Fibroblast of peridontal ligament (primary cell): ENCODE measurements at regions not wholly inside any gene's neighbourhood (a gene's known extent, or its start where the extent isn't known, plus 50 kb on each side); places are given as distances from the start of the nearest gene placed in this dataset.
A peak's percentile ranks its signal among the peaks of the same experiment; 100 is the strongest.

Experiments
- DNase-seq: peaks from one replicate; pipeline ENCODE4 v3.0.0-alpha.2; 2010; ENCODE audit errors: extremely low read depth

DNA sequence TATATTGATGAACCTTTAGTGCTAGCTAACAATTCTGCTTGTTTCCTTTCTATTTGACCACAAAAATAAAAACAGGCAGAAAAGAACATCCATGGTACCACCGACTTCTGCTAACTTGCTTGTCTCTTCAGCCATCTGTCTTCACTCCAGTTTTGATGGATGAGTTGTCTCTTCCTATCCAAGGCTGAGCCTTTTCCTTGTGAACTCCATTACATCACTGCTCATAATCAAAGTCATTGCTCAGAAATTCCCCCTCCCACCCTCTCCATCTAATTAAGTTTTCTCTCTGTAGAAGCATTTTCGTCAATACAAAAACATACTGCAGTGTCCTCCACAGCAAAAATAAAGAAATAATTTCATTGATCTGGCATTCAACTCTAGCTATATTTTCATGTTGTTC, 184.4 kb downstream of the SPCS3 start:
- no peak for DNase-seq

GRCh38 chr4:176507845-176508533, 188.2 kb downstream of the SPCS3 start:
- DNase-seq = no peak

- DNase-seq = no peak
Measured at GRCh38 chr4:176508780-176509331, 189.1 kb downstream of the SPCS3 start.

DNA sequence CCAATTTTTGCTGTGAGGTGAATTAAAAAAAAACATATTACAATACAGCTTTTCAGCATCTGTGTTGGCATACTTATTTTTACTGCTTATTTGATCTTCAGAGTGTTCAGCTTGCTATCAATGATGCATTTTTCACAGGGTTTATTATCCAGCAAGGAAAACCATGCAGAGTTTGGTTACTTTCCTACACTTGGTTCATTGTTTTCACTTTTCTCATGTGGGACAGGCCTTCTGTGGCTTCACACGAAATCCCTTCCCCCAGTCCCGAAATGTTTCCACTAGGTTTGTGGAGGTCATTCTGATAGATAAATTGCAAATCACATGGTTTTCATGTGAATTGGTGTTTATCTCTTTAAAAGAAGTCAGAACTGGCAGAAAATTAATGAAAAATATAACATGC, 205.8 kb downstream of the SPCS3 start:
- no peak for DNase-seq

- DNase-seq = no peak
Measured at GRCh38 chr4:176526704-176527103, 206.9 kb downstream of the SPCS3 start.

GRCh38 chr4:176529574-176529973, 209.8 kb downstream of the SPCS3 start:
- no peak for DNase-seq

DNA sequence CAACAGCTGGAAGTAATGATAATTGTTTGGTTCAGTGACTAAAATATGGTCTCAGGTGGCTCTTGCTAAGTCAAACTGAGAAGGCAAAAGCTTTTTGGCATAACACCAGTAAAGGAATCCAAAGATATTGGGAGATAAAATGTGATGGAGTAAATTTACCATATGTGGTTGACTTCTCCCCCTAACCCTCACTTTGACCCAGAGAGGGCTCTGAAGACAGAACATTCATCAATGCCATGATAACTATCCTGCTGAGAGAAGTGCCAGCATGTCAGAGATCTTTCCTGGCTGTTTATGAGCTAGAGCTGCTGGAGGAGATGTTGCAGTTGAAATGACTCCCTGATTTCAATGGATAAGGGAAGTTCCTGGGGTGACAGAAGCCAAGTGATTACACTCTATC, 213.4 kb downstream of the SPCS3 start:
- DNase-seq = peak; percentile 38

DNA sequence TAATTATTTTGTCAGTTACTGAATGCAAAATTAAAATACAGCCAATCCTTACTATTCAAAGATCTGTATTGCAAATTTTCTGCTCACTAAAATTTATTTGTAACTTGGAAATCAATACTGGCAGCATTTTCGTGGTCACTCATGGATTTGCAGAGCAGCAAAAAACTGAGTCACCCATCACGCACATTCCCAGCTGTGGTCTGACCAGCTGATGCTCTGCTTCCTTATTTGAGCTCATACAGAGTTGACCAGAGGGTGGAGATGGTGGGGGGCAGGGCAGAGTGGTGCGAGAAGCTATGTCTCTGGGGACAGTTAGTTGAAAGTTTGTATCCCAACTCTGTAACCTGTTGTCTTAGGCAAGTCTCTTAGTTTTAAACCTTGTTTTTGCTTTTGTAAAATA, 214.8 kb downstream of the SPCS3 start:
- DNase-seq = peak; percentile 97

DNA sequence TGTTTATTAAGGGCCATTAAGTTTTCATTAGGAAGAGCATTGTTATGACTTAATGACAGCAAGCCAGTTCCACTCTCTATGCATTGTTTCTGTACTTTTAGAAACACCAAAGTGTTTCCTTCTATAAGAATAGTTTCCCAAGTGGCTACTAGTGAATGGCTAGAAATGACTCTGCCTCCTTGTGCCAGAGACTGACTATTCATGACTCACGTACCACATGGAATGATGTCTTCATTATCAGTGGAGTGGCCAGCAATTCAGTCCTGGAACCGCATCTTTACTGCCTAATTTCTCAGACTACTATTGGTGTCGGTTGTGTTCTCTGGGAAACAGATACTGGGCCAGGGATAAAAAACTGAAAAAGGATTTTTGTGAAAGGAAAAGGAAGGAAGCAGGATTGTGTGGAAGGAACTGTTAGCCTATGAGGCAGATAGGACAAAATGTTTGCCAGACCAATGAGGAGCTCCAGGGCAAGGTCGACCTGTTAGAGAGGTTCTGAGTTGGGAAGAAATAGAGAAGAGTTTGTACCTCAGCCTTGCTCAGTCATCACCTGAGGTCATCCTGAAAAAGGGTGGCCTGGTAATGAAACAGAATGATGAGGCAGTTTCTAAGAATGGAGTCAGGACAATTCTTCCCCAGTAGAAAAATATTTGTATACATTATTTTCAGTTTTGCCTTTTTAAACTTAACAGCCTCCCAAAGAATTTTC, 218.6 kb downstream of the SPCS3 start:
- peak; percentile 96 for DNase-seq

GRCh38 chr4:176539091-176539784, 219.5 kb downstream of the SPCS3 start:
- DNase-seq = peak; percentile 45

DNA sequence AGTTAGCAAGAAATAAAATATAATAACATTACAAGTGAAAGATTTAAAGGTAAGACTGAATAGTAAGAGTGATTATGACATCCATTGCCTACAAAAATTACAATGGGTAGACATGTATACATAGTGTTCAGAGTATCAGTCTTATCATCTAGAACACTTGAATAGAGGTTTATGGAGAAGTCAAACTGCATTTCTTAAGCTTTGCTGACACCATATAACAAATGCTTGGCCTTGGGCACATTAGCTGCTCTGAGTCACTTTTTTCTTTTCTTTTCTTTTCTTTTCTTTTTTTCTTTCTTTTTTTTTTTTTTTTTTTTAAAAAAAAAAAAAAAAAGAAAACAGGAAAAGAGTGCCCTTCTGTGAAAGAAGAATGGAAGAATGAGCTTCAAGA, 220.0 kb downstream of the SPCS3 start:
- no peak for DNase-seq

- DNase-seq = no peak
Measured at GRCh38 chr4:176540814-176541213, 221.0 kb downstream of the SPCS3 start.

DNA sequence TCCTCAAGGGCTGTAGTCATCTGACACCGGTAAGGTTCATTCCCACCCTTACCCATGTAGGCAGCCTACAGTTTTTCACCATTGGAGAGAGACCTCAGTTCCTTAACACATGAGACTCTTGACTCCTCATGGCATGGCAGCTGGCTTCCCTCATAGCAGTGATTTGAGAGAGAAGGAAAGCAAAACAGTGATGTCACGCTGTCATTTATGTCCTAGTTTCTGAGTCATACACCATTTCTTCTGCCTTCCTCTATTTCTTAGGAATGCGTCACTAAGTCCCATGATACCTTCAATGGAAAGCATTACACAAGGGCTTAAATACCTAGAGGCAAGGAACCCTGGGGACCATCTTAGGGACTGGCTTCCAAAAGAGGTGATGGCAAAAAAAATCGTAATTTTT, 226.1 kb downstream of the SPCS3 start:
- DNase-seq = no peak

DNA sequence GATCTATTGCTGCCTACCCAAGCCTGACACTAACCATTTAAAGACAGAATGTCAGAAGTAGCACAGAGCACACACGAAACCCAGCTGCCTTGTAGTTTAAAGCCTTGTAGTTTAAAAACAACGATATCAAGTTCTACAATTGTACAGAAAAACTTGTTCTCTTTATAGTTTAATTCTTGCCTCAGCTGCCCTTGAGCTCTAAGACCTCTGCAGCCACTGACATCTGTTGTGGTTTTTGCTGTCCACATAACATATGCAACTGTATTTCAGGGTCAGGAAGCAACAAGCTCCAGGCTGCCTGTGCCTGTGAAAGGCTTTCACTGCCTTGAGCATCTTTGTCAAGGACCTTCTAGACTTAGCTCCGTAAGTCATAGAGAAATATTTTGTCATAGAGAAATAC, 227.2 kb downstream of the SPCS3 start:
- DNase-seq = peak; percentile 92

- DNase-seq = peak; percentile 84
Measured at GRCh38 chr4:176548571-176548970, 228.8 kb downstream of the SPCS3 start.

DNA sequence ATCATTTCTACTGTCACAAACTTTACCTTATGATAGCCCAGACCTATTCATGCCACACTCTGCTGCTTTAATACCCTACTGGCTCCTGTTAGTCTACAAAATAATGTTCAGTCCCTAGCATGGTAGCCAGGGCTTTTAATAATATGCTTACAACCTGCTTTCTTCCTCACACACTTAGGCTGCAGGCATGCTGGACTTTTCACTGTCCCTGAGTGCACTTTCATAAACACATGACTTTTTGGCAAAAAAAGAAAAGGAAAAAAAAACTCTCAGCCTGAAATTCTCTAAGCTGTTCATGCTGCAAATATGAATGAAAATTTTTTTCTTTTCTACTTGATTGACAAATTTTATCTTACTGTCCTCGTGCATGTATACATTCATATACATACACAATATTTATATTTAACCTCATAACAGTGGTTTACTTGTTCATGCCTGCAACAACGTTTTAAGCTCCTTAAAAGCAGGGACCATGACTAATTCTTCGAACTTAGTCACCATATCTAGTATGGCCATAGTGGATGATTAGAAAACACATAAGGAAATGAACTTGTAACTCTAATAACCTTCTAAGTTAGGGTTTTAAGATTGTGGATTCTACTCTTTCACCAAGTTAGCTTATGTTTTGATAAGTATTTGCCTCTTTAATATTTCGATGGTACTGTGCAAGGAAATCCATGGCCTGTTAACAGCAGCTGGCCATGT, 229.5 kb downstream of the SPCS3 start:
- DNase-seq = peak; percentile 54

GRCh38 chr4:176558661-176559060, 234.1 kb downstream of the VEGFC start:
- DNase-seq = no peak

DNA sequence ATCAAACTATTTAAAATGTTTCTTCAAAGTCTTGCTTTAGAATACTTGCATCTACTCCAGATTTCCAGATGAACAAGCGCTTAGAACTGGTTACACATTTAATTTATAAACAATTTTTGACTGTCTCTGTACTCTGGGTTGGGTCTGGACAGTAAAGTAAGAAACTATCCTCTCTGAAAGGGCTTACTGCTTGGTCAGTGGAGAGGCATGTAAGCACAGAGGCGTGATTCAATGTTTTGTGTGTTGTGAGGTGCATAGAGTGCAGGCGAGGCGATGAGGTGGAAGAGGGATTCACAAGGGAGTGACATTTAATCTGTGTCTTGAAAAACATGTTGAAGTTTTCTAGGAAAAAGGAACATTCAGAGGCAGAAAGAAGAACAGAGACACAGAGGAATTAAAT, 231.4 kb downstream of the VEGFC start:
- no peak for DNase-seq

DNA sequence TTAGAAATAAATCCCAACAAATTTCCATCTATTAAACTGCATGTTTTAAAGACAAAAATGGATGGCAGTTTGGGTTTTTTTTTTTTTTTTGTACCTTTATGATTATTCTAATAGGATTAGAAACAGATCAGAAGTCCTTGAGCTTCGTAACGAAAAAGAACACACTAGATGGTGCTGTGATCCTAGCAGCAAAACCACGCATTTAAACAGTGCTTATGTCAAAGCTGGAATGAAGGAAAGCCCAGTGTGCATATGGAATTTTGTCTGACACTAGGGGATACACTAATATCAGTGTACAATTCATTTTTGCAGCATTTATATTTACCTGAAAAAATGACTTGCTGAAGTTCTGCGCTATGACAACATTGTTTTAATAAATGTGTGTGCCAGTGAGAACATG, 229.1 kb downstream of the VEGFC start:
- peak; percentile 88 for DNase-seq

DNA sequence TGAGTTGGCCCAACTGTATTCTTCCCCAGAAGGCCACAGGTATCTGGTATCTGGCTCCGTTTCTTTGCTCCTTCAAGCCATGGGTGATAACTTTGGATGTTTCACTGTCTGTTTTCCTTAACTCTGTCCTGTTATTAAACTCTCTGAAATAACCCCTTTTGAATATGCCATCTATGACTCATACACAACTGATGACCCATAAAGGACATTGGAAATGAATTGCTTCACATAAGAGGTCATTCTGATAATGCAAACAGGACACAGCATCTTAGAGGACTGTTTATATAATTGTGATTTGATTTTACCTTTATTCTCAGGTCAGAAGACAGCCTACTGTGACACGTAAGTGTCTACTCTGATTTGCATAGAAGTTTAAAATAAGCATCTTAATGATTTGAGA, 227.7 kb downstream of the VEGFC start:
- no peak for DNase-seq

DNA sequence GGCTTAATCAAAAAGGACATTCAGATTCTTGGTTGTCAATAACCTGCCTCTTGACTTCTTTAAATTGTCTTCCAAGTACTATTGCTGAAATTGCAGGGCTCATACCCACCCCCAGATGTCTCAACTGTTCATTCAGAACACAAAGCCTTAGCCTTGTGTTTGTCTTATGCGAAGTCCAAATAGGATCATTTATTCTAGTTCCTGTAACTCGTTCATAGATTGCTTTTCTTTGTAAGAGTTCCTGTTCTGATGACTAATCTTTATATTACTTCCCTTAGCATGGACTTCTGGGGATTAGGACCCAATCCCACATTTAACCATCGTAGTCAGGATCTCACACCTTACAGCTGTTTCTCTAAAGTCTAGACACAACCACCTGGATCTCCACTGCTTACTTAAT, 226.0 kb downstream of the VEGFC start:
- DNase-seq = no peak

- DNase-seq = no peak
Measured at GRCh38 chr4:176568238-176568637, 224.5 kb downstream of the VEGFC start.
